ENCODE measurements at regions not wholly inside any gene's neighbourhood (a gene's known extent, or its start where the extent isn't known, plus 50 kb on each side); places are given as distances from the start of the nearest gene placed in this dataset.

DNA sequence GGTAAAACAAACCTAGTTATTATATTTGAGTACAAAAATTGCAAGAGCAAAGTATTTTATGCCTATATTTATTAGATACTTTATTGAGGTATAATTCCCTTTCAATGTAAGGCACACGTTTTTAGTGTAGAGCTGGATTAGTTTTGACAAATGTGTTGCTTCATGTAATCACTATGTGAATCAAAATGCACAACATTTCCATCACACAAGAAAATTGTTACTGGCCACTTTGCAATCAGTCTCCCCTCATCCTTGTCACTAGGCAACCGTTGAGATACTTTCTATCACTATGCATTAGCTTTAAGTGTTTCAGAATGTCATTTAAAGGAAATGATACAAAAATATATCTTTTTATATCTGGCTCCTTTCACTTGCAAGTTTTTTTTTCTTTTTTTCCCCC lies 531.0 kb downstream of the CCER1 start:
- TF ChIP-seq, protein P1, sequence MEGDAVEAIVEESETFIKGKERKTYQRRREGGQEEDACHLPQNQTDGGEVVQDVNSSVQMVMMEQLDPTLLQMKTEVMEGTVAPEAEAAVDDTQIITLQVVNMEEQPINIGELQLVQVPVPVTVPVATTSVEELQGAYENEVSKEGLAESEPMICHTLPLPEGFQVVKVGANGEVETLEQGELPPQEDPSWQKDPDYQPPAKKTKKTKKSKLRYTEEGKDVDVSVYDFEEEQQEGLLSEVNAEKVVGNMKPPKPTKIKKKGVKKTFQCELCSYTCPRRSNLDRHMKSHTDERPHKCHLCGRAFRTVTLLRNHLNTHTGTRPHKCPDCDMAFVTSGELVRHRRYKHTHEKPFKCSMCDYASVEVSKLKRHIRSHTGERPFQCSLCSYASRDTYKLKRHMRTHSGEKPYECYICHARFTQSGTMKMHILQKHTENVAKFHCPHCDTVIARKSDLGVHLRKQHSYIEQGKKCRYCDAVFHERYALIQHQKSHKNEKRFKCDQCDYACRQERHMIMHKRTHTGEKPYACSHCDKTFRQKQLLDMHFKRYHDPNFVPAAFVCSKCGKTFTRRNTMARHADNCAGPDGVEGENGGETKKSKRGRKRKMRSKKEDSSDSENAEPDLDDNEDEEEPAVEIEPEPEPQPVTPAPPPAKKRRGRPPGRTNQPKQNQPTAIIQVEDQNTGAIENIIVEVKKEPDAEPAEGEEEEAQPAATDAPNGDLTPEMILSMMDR (IDR thresholded peaks at IDR 0.05) = no peak
- TF ChIP-seq POLR2A (IDR thresholded peaks at IDR 0.05) = no peak
